H1 (cell line): ENCODE measurements at regions not wholly inside any gene's neighbourhood (a gene's known extent, or its start where the extent isn't known, plus 50 kb on each side); places are given as distances from the start of the nearest gene placed in this dataset.

Experiments
- CTCF ChIA-PET: fragments of 300-600 bp; sonication (Branson Sonifier 250); formaldehyde crosslinking; loops from one replicate; lab custom pipeline; 2021; ENCODE audit not compliant: partially characterized antibody; lab: Charles Lee
- POLR2A ChIA-PET: fragments of 300-600 bp; sonication (Branson Sonifier 250); formaldehyde crosslinking; loops from one replicate; lab custom pipeline; 2021; ENCODE audit warnings: inconsistent platforms; ENCODE audit not compliant: partially characterized antibody; lab: Charles Lee
- DNase-seq, 2 experiments: peaks; one replicate each; pipeline versions ENCODE4 v3.0.0 to v3.0.0-alpha.2; 2010 to 2022; ENCODE audit warnings: low spot score in 2 of 2, low read depth in 1 of 2, mixed read lengths in 1 of 2
- FAIRE-seq: peaks from 2 replicates; lab custom pipeline; 2011; peaks lifted over from hg19 to GRCh38; lab: Jason Lieb, UNC
- H2AFZ ChIP-seq: 2 replicates; pipeline ENCODE4 v1.8.1; 2012; ENCODE audit warnings: low read length, inconsistent platforms
- H2AK5ac ChIP-seq: 2 replicates; pipeline ENCODE4 v1.6.1; 2013; ENCODE audit warnings: low read depth, low read length
- H2BK120ac ChIP-seq: replicated peaks from 2 replicates; pipeline ENCODE3; 2013; ENCODE audit warnings: low read depth, low read length, inconsistent platforms
- H2BK12ac ChIP-seq: 2 replicates; pipeline ENCODE4 v1.6.1; 2013; ENCODE audit warnings: low read depth, low read length
- H2BK15ac ChIP-seq: 2 replicates; pipeline ENCODE4 v1.6.1; 2013; ENCODE audit warnings: low read length
- H2BK20ac ChIP-seq: 2 replicates; pipeline ENCODE4 v1.6.1; 2013; ENCODE audit warnings: low read length
- H2BK5ac ChIP-seq: 2 replicates; pipeline ENCODE4 v1.6.1; 2013; ENCODE audit warnings: low read depth, low read length
- H3K14ac ChIP-seq: 2 replicates; pipeline ENCODE4 v1.6.1; 2013; ENCODE audit warnings: inconsistent platforms; ENCODE audit not compliant: insufficient read length
- H3K18ac ChIP-seq: 2 replicates; pipeline ENCODE4 v1.6.1; 2013; ENCODE audit warnings: low read length; ENCODE audit errors: extremely low read depth
- H3K23ac ChIP-seq: 2 replicates; pipeline ENCODE4 v1.6.1; 2013; ENCODE audit warnings: inconsistent platforms; ENCODE audit not compliant: insufficient read length
- H3K23me2 ChIP-seq: 2 replicates; pipeline ENCODE4 v1.6.1; 2013; ENCODE audit warnings: low read depth, low read length
- H3K27ac ChIP-seq: 2 replicates; pipeline ENCODE4 v1.6.1; 2011; ENCODE audit warnings: low read depth, low read length, inconsistent platforms
- H3K27me3 ChIP-seq, 4 experiments: replicated peaks in 1 of 4; 1 replicate in 1 of 4; 2 replicates in 3 of 4; pipeline versions ENCODE4 v1.6.1 to v1.8.1; 2011 to 2013; ENCODE audit warnings: low read length in 3 of 4, mild to moderate bottlenecking in 3 of 4, inconsistent platforms in 2 of 4, mixed read lengths in 2 of 4, moderate library complexity in 1 of 4; ENCODE audit not compliant: control insufficient read depth in 3 of 4, insufficient read depth in 3 of 4; ENCODE audit errors: extremely low read depth in 1 of 4
- H3K36me3 ChIP-seq, 4 experiments: 2 replicates each; pipeline versions ENCODE4 v1.6.1 to v1.8.1; 2011 to 2013; ENCODE audit warnings: mild to moderate bottlenecking in 4 of 4, low read length in 3 of 4, moderate library complexity in 2 of 4, control low read depth in 1 of 4, inconsistent platforms in 1 of 4; ENCODE audit not compliant: insufficient read depth in 4 of 4, control insufficient read depth in 2 of 4
- H3K4ac ChIP-seq: replicated peaks from 2 replicates; pipeline ENCODE3; 2013; ENCODE audit warnings: low read length, low read depth, mixed read lengths, inconsistent platforms; ENCODE audit not compliant: insufficient read length
- H3K4me1 ChIP-seq, 4 experiments: replicated peaks in 1 of 4; 1 replicate in 1 of 4; 2 replicates in 3 of 4; pipeline versions ENCODE4 v1.6.1 to v1.8.1; 2011 to 2013; ENCODE audit warnings: low read length in 3 of 4, inconsistent platforms in 2 of 4, mixed read lengths in 1 of 4; ENCODE audit not compliant: insufficient read depth in 4 of 4, control insufficient read depth in 3 of 4
- H3K4me2 ChIP-seq, 2 experiments: 2 replicates each; pipeline versions ENCODE4 v1.6.1 to v1.8.1; 2011 to 2013; ENCODE audit warnings: low read depth in 2 of 2, low read length in 2 of 2, control low read depth in 1 of 2, inconsistent platforms in 1 of 2, mild to moderate bottlenecking in 1 of 2; ENCODE audit not compliant: insufficient read depth in 1 of 2
- H3K4me3 ChIP-seq, 4 experiments: fragments of 200-600, 300-600 bp in 1 of 4; sonication (generic), shearing (Covaris generic), sonication (Bioruptor Twin) in 1 of 4; 2 replicates each; pipeline versions ENCODE4 v1.5.1 to v1.8.1; 2011 to 2016; ENCODE audit warnings: low read length in 4 of 4, low read depth in 3 of 4, control low read depth in 2 of 4, inconsistent platforms in 2 of 4, mild to moderate bottlenecking in 2 of 4, mixed read lengths in 1 of 4, moderate library complexity in 1 of 4; ENCODE audit not compliant: insufficient read depth in 2 of 4; ENCODE audit errors: extremely low read depth in 1 of 4
- H3K56ac ChIP-seq: replicated peaks from 2 replicates; pipeline ENCODE3; 2013; ENCODE audit warnings: low read depth, mild to moderate bottlenecking, mixed read lengths, low read length, inconsistent platforms; ENCODE audit not compliant: insufficient read length
- H3K79me1 ChIP-seq: 2 replicates; pipeline ENCODE4 v1.6.1; 2013; ENCODE audit warnings: low read depth, low read length, control low read depth
- H3K79me2 ChIP-seq, 2 experiments: 2 replicates each; pipeline versions ENCODE4 v1.6.1 to v1.8.1; 2012 to 2013; ENCODE audit warnings: low read length in 2 of 2, mild to moderate bottlenecking in 2 of 2, inconsistent platforms in 1 of 2; ENCODE audit not compliant: insufficient read depth in 2 of 2, control insufficient read depth in 1 of 2
- H3K9ac ChIP-seq, 4 experiments: replicated peaks in 1 of 4; 1 replicate in 1 of 4; 2 replicates in 3 of 4; pipeline versions ENCODE4 v1.6.1 to v1.8.1; 2011 to 2013; ENCODE audit warnings: low read depth in 3 of 4, low read length in 3 of 4, control low read depth in 2 of 4, mild to moderate bottlenecking in 2 of 4, moderate library complexity in 2 of 4, inconsistent platforms in 1 of 4; ENCODE audit errors: extremely low read depth in 1 of 4
- H3K9me3 ChIP-seq, 2 experiments: 2 replicates each; pipeline versions ENCODE4 v1.6.1 to v1.8.1; 2012 to 2013; ENCODE audit warnings: mild to moderate bottlenecking in 2 of 2, moderate library complexity in 2 of 2, control low read depth in 1 of 2, inconsistent platforms in 1 of 2, low read depth in 1 of 2, low read length in 1 of 2, mixed read lengths in 1 of 2; ENCODE audit not compliant: insufficient read depth in 2 of 2
- H4K20me1 ChIP-seq, 2 experiments: replicated peaks in 1 of 2; 2 replicates each; pipeline versions ENCODE3 to v1.8.1; 2011 to 2013; ENCODE audit warnings: inconsistent platforms in 2 of 2, low read length in 2 of 2, mild to moderate bottlenecking in 1 of 2; ENCODE audit not compliant: insufficient read depth in 2 of 2, control insufficient read depth in 1 of 2
- H4K5ac ChIP-seq: 2 replicates; pipeline ENCODE4 v1.6.1; 2013; ENCODE audit warnings: low read length, low read depth, mixed read lengths, inconsistent platforms; ENCODE audit not compliant: insufficient read length
- H4K8ac ChIP-seq: 2 replicates; pipeline ENCODE4 v1.8.0; 2013; ENCODE audit warnings: mild to moderate bottlenecking, moderate library complexity, low read length, inconsistent platforms; ENCODE audit not compliant: insufficient read depth; ENCODE audit errors: extremely low read depth
- H4K91ac ChIP-seq: replicated peaks from 2 replicates; pipeline ENCODE3; 2013; ENCODE audit warnings: low read length, mixed read lengths, inconsistent platforms; ENCODE audit not compliant: insufficient read length
- EGR1 ChIP-seq: IDR thresholded peaks from 2 replicates; pipeline ENCODE4 v1.6.1; 2011; ENCODE audit warnings: low read depth, low read length, borderline replicate concordance
- HDAC2 ChIP-seq, 2 experiments: fragments of 300-600 bp in 1 of 2; sonication (generic) in 1 of 2; IDR thresholded peaks; 2 replicates each; pipeline ENCODE4 v1.6.1; 2011 to 2012; ENCODE audit warnings: low read depth in 2 of 2, low read length in 2 of 2, mild to moderate bottlenecking in 2 of 2, moderate library complexity in 2 of 2, borderline replicate concordance in 1 of 2, inconsistent platforms in 1 of 2
- NRF1 ChIP-seq: IDR thresholded peaks from 2 replicates; pipeline ENCODE4 v1.6.1; 2011; ENCODE audit warnings: mild to moderate bottlenecking, low read depth, low read length, improper control_type of control experiment
- RBBP5 ChIP-seq: IDR thresholded peaks from 2 replicates; pipeline ENCODE4 v1.7.1; 2012; ENCODE audit warnings: low read depth, mild to moderate bottlenecking, inconsistent platforms, low read length, moderate library complexity, borderline replicate concordance
- SIRT6 ChIP-seq: IDR thresholded peaks from one replicate; pipeline ENCODE4 v1.7.1; 2012; ENCODE audit warnings: low read length, inconsistent platforms
- TEAD4 ChIP-seq: IDR thresholded peaks from 2 replicates; pipeline ENCODE4 v1.6.1; 2012; ENCODE audit warnings: low read depth, low read length, inconsistent platforms, mixed read lengths
- WGBS, 2 experiments: shearing (Covaris generic) in 1 of 2; methylation state at CpG; one replicate each; pipeline versions ENCODE4 v1.1.6 to v1.1.7; 2013 to 2015; ENCODE audit warnings: low lambda C conversion rate in 2 of 2, mixed read lengths in 2 of 2, inconsistent platforms in 1 of 2, low coverage in 1 of 2, missing lambda C conversion rate in 1 of 2; ENCODE audit not compliant: insufficient replicate concordance in 2 of 2, insufficient coverage in 1 of 2, insufficient read length in 1 of 2; ENCODE audit errors: extremely low coverage in 1 of 2, missing lambda C conversion rate in 1 of 2; 5-methylcytosine and 5-hydroxymethylcytosine counted together

DNA sequence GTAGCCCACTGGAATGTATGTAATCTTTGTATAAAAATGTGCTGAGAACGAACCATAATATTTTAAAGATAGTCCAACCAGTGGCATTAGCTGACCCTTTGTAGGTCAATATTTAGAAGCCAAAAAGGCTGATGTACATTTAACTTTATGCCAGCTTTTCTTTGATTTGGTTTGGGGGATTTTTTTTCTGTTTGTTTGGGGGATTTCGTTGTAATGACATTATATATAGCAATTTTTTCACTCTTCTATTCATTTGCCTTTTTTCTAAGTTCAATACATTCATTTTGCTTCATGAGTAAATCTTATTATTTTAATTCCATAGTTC lies 382.0 kb upstream of the NOCT start:
- Histone ChIP-seq H3K79me2 (no peaks in the 10 kb centered on the region), H3K4me1 (peaks cover 0 to 4% (median 0%) of the 10 kb centered on the region in 4 experiments; a peak in 1 of 7 replicates), H3K79me1 (no peaks in the 10 kb centered on the region), H3K23me2 (no peaks in the 10 kb centered on the region), H4K91ac (no peak overlapping the region), H2BK15ac (no peak overlapping the region), H2AFZ (no peak overlapping the region), H3K4ac (no peak overlapping the region), H3K56ac (no peak overlapping the region), H4K20me1 (no peaks in the 10 kb centered on the region), H3K9me3 (no peaks in the 10 kb centered on the region; a peak in 1 of 4 replicates), H3K27me3 (no peaks in the 10 kb centered on the region), H4K5ac (no peak overlapping the region), H3K23ac (no peak overlapping the region), H3K14ac (no peak overlapping the region), H3K36me3 (no peaks in the 10 kb centered on the region), H2BK12ac (no peak overlapping the region), H2BK5ac (no peak overlapping the region), H3K4me2 (no peak overlapping the region), H2BK120ac (no peak overlapping the region), H3K27ac (no peak overlapping the region), H3K4me3 (no peak overlapping the region), H2BK20ac (no peak overlapping the region), H3K18ac (no peak overlapping the region), H4K8ac (no peak overlapping the region), H3K9ac (no peak overlapping the region), H2AK5ac (no peak overlapping the region)
- ChIA-PET CTCF (no interaction called here), POLR2A (no interaction called here)
- no peak for FAIRE-seq
- whole genome bisulfite sequencing, 2 experiments = 90% methylated on average over 2 of the region's 2 CpGs; no CpG with 5 or more reads in 1 of the 2 experiments
- TF ChIP-seq SIRT6 (no peak), EGR1 (no peak), HDAC2 (IDR thresholded peaks at IDR 0.05; ENCODE audit: borderline replicate concordance in 1 of 2, low read depth in 2 of 2, low read length in 2 of 2) (no peak), TEAD4 (no peak), RBBP5 (no peak), NRF1 (no peak)
- no peak for DNase-seq
